ENCODE measurements at regions not wholly inside any gene's neighbourhood (a gene's known extent, or its start where the extent isn't known, plus 50 kb on each side); places are given as distances from the start of the nearest gene placed in this dataset.

- no peaks in the 10 kb centered on the region for H3K36me3 ChIP-seq (ENCODE audit: insufficient read depth, low read length)
- Mint-ChIP-seq H3K27ac (no peak overlapping the region), H3K36me3 (no peaks in the 10 kb centered on the region), H3K9me3 (peaks cover 0 to 2% (median 0%) of the 10 kb centered on the region in 5 donors), H3K27me3 (peaks cover 18 to 58% of the 10 kb centered on the region in 2 donors), H3K4me3 (no peak overlapping the region), H3K4me1 (no peaks in the 10 kb centered on the region)
- ChIA-PET CTCF (no interaction called here), POLR2A (no interaction called here)
- H3K9me3 ChIP-seq (ENCODE audit: low read length) = no peaks in the 10 kb centered on the region
- no peak for DNase-seq
- H3K4me3 ChIP-seq (ENCODE audit: low read length) = no peak overlapping the region
- no peaks in the 10 kb centered on the region for H3K4me1 ChIP-seq (ENCODE audit: insufficient read depth, low read length)
- no peak overlapping the region for H3K27ac ChIP-seq (ENCODE audit: low read depth, low read length)
- H3K27me3 ChIP-seq (ENCODE audit: insufficient read depth, low read length, poor library complexity, severe bottlenecking) = peaks cover 6% of the 10 kb centered on the region
These were observed 79.0 kb downstream of the TMEM30B start for GRCh38 chr14:61202124-61202523.

DNA sequence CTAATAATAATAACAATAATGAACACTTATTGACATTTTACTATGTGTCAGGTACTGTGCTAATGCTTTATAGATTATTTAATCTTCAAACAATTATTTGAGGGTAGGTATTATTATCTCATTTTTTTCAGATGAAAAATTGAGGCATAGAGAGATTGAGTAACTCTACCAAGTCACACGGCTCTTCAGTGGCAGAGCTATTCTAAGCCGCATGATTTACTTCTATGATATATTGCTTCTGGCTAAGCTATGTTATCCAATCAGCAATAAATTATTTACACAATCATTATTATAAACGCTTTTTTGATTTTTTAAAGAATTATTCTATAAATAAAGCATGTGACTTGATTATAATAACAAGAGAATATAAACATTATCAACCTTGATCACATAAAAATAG lies 80.0 kb downstream of the TMEM30B start:
- Mint-ChIP-seq H3K27ac (no peak overlapping the region), H3K27me3 (peaks cover 20 to 63% of the 10 kb centered on the region in 2 donors), H3K9me3 (peaks cover 0 to 2% (median 0%) of the 10 kb centered on the region in 5 donors), H3K4me1 (no peaks in the 10 kb centered on the region), H3K4me3 (no peak overlapping the region), H3K36me3 (no peaks in the 10 kb centered on the region)
- Histone ChIP-seq H3K9me3 (ENCODE audit: low read length) (no peaks in the 10 kb centered on the region), H3K27me3 (ENCODE audit: insufficient read depth, low read length, poor library complexity, severe bottlenecking) (peaks cover 6% of the 10 kb centered on the region), H3K27ac (ENCODE audit: low read depth, low read length) (no peak overlapping the region), H3K4me3 (ENCODE audit: low read length) (no peak overlapping the region), H3K36me3 (ENCODE audit: insufficient read depth, low read length) (no peaks in the 10 kb centered on the region), H3K4me1 (ENCODE audit: insufficient read depth, low read length) (no peaks in the 10 kb centered on the region)
- ChIA-PET POLR2A (no interaction called here), CTCF (no interaction called here)
- DNase-seq = no peak

GRCh38 chr14:61197416-61197815 lies 83.7 kb downstream of the TMEM30B start:
- no peak overlapping the region for H3K4me3 Mint-ChIP-seq
- no peaks in the 10 kb centered on the region for H3K9me3 ChIP-seq (ENCODE audit: low read length)
- no peaks in the 10 kb centered on the region for H3K36me3 ChIP-seq (ENCODE audit: insufficient read depth, low read length)
- peaks cover 20 to 68% of the 10 kb centered on the region in 2 donors for H3K27me3 Mint-ChIP-seq
- no peak overlapping the region for H3K27ac ChIP-seq (ENCODE audit: low read depth, low read length)
- ChIA-PET POLR2A (no interaction called here), CTCF (no interaction called here)
- no peak overlapping the region for H3K4me3 ChIP-seq (ENCODE audit: low read length)
- no peaks in the 10 kb centered on the region for H3K4me1 ChIP-seq (ENCODE audit: insufficient read depth, low read length)
- H3K36me3 Mint-ChIP-seq = peaks cover 0 to 8% (median 0%) of the 10 kb centered on the region in 3 donors
- no peak for DNase-seq
- H3K4me1 Mint-ChIP-seq = no peaks in the 10 kb centered on the region
- no peak overlapping the region for H3K27ac Mint-ChIP-seq
- H3K27me3 ChIP-seq (ENCODE audit: insufficient read depth, low read length, poor library complexity, severe bottlenecking) = peaks cover 3% of the 10 kb centered on the region
- H3K9me3 Mint-ChIP-seq = no peaks in the 10 kb centered on the region

- Mint-ChIP-seq H3K4me1 (no peaks in the 10 kb centered on the region), H3K9me3 (no peaks in the 10 kb centered on the region), H3K27me3 (peaks cover 18 to 68% of the 10 kb centered on the region in 2 donors), H3K4me3 (no peak overlapping the region), H3K27ac (no peak overlapping the region), H3K36me3 (peaks cover 0 to 8% (median 0%) of the 10 kb centered on the region in 3 donors)
- H3K36me3 ChIP-seq (ENCODE audit: insufficient read depth, low read length) = no peaks in the 10 kb centered on the region
- H3K4me3 ChIP-seq (ENCODE audit: low read length) = no peak overlapping the region
- POLR2A ChIA-PET = no interaction called here
- no peaks in the 10 kb centered on the region for H3K9me3 ChIP-seq (ENCODE audit: low read length)
- no peak overlapping the region for H3K27ac ChIP-seq (ENCODE audit: low read depth, low read length)
- no peak for DNase-seq
- no peaks in the 10 kb centered on the region for H3K4me1 ChIP-seq (ENCODE audit: insufficient read depth, low read length)
- peaks cover 3% of the 10 kb centered on the region for H3K27me3 ChIP-seq (ENCODE audit: insufficient read depth, low read length, poor library complexity, severe bottlenecking)
- CTCF ChIA-PET = no interaction called here
These were observed 84.3 kb downstream of the TMEM30B start for GRCh38 chr14:61196792-61197191.

- CTCF ChIA-PET = no interaction called here
- H3K4me1 Mint-ChIP-seq = no peaks in the 10 kb centered on the region
- H3K36me3 Mint-ChIP-seq = peaks cover 0 to 8% (median 0%) of the 10 kb centered on the region in 3 donors
- H3K27ac Mint-ChIP-seq = peak overlapping the region in 1 of 8 donors; percentile 42
- Histone ChIP-seq H3K27ac (ENCODE audit: low read depth, low read length) (no peak overlapping the region), H3K27me3 (ENCODE audit: insufficient read depth, low read length, poor library complexity, severe bottlenecking) (peaks cover 3% of the 10 kb centered on the region), H3K36me3 (ENCODE audit: insufficient read depth, low read length) (no peaks in the 10 kb centered on the region), H3K4me3 (ENCODE audit: low read length) (no peak overlapping the region), H3K9me3 (ENCODE audit: low read length) (no peaks in the 10 kb centered on the region), H3K4me1 (ENCODE audit: insufficient read depth, low read length) (no peaks in the 10 kb centered on the region)
- no peak overlapping the region for H3K4me3 Mint-ChIP-seq
- no peaks in the 10 kb centered on the region for H3K9me3 Mint-ChIP-seq
- DNase-seq = no peak
- H3K27me3 Mint-ChIP-seq = peaks cover 20 to 67% of the 10 kb centered on the region in 2 donors
- POLR2A ChIA-PET = no interaction called here
These were observed 85.1 kb downstream of the TMEM30B start for GRCh38 chr14:61196034-61196433.

- Mint-ChIP-seq H3K27me3 (peaks cover 30 to 66% of the 10 kb centered on the region in 2 donors), H3K4me1 (peaks cover 8 to 12% (median 11%) of the 10 kb centered on the region in 3 donors), H3K36me3 (peaks cover 0 to 8% (median 0%) of the 10 kb centered on the region in 3 donors), H3K9me3 (no peaks in the 10 kb centered on the region), H3K27ac (no peak overlapping the region), H3K4me3 (no peak overlapping the region)
- H3K27me3 ChIP-seq (ENCODE audit: insufficient read depth, low read length, poor library complexity, severe bottlenecking) = peaks cover 17% of the 10 kb centered on the region
- no peak for DNase-seq
- H3K4me1 ChIP-seq (ENCODE audit: insufficient read depth, low read length) = no peaks in the 10 kb centered on the region
- H3K4me3 ChIP-seq (ENCODE audit: low read length) = no peak overlapping the region
- H3K27ac ChIP-seq (ENCODE audit: low read depth, low read length) = no peak overlapping the region
- H3K9me3 ChIP-seq (ENCODE audit: low read length) = no peaks in the 10 kb centered on the region
- POLR2A ChIA-PET = no interaction called here
- CTCF ChIA-PET = no interaction called here
- no peaks in the 10 kb centered on the region for H3K36me3 ChIP-seq (ENCODE audit: insufficient read depth, low read length)
These were observed 87.7 kb downstream of the TMEM30B start for GRCh38 chr14:61193476-61193875.

- ChIA-PET CTCF (no interaction called here), POLR2A (no interaction called here)
- DNase-seq = no peak
- no peaks in the 10 kb centered on the region for H3K9me3 Mint-ChIP-seq
- H3K27me3 Mint-ChIP-seq = peaks cover 30 to 62% of the 10 kb centered on the region in 2 donors
- Histone ChIP-seq H3K36me3 (ENCODE audit: insufficient read depth, low read length) (no peaks in the 10 kb centered on the region), H3K4me1 (ENCODE audit: insufficient read depth, low read length) (no peaks in the 10 kb centered on the region), H3K27me3 (ENCODE audit: insufficient read depth, low read length, poor library complexity, severe bottlenecking) (peaks cover 17% of the 10 kb centered on the region), H3K9me3 (ENCODE audit: low read length) (no peaks in the 10 kb centered on the region), H3K27ac (ENCODE audit: low read depth, low read length) (no peak overlapping the region), H3K4me3 (ENCODE audit: low read length) (no peak overlapping the region)
- no peak overlapping the region for H3K27ac Mint-ChIP-seq
- no peak overlapping the region for H3K4me3 Mint-ChIP-seq
- peaks cover 0 to 8% (median 0%) of the 10 kb centered on the region in 3 donors for H3K36me3 Mint-ChIP-seq
- peaks cover 8 to 12% (median 11%) of the 10 kb centered on the region in 3 donors for H3K4me1 Mint-ChIP-seq
These were observed 88.1 kb downstream of the TMEM30B start for GRCh38 chr14:61192989-61193388.

- Histone ChIP-seq H3K4me1 (ENCODE audit: insufficient read depth, low read length) (no peaks in the 10 kb centered on the region), H3K9me3 (ENCODE audit: low read length) (no peaks in the 10 kb centered on the region), H3K4me3 (ENCODE audit: low read length) (no peak overlapping the region), H3K36me3 (ENCODE audit: insufficient read depth, low read length) (no peaks in the 10 kb centered on the region), H3K27ac (ENCODE audit: low read depth, low read length) (no peak overlapping the region), H3K27me3 (ENCODE audit: insufficient read depth, low read length, poor library complexity, severe bottlenecking) (peaks cover 17% of the 10 kb centered on the region)
- peaks cover 34 to 65% of the 10 kb centered on the region in 2 donors for H3K27me3 Mint-ChIP-seq
- H3K27ac Mint-ChIP-seq = no peak overlapping the region
- no peaks in the 10 kb centered on the region for H3K9me3 Mint-ChIP-seq
- DNase-seq = no peak
- ChIA-PET POLR2A (no interaction called here), CTCF (no interaction called here)
- no peak overlapping the region for H3K4me3 Mint-ChIP-seq
- peaks cover 8 to 12% (median 11%) of the 10 kb centered on the region in 3 donors for H3K4me1 Mint-ChIP-seq
- H3K36me3 Mint-ChIP-seq = peaks cover 0 to 8% (median 0%) of the 10 kb centered on the region in 3 donors
These were observed 89.4 kb downstream of the TMEM30B start for GRCh38 chr14:61191733-61192132.

DNA sequence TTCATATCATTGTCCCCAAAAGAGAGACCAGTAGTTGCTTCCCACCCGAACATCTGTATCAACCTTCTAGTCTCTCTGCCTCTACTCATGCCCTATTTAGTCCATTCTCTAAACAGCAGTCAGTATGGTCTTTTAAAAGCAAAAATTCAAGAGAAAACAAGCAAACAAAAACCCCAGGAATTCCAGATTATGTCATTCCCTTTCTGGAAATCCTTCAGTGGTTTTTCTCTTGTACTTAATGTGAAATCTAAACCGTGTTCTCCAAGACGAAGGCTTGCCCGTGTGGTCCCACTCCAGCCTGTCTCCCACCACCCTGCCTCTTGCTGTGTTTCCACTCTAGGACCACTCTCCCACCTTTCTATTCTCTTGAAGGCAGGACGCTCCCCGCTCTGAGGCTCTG lies 90.8 kb downstream of the TMEM30B start:
- H3K36me3 ChIP-seq (ENCODE audit: insufficient read depth, low read length) = no peaks in the 10 kb centered on the region
- H3K4me3 Mint-ChIP-seq = no peak overlapping the region
- H3K9me3 ChIP-seq (ENCODE audit: low read length) = no peaks in the 10 kb centered on the region
- H3K27ac ChIP-seq (ENCODE audit: low read depth, low read length) = no peak overlapping the region
- CTCF ChIA-PET = no interaction called here
- H3K36me3 Mint-ChIP-seq = peaks cover 0 to under 1% (median 0%) of the 10 kb centered on the region in 3 donors
- no peak for DNase-seq
- peaks cover 36 to 65% of the 10 kb centered on the region in 2 donors for H3K27me3 Mint-ChIP-seq
- POLR2A ChIA-PET = no interaction called here
- no peak overlapping the region for H3K4me3 ChIP-seq (ENCODE audit: low read length)
- no peaks in the 10 kb centered on the region for H3K4me1 ChIP-seq (ENCODE audit: insufficient read depth, low read length)
- peaks cover 17% of the 10 kb centered on the region for H3K27me3 ChIP-seq (ENCODE audit: insufficient read depth, low read length, poor library complexity, severe bottlenecking)
- H3K4me1 Mint-ChIP-seq = peaks cover 8 to 12% (median 11%) of the 10 kb centered on the region in 3 donors
- no peak overlapping the region for H3K27ac Mint-ChIP-seq
- peaks cover 0 to 3% (median 0%) of the 10 kb centered on the region in 5 donors for H3K9me3 Mint-ChIP-seq
